B cell (primary cell): ENCODE measurements at regions not wholly inside any gene's neighbourhood (a gene's known extent, or its start where the extent isn't known, plus 50 kb on each side); places are given as distances from the start of the nearest gene placed in this dataset.

Experiments used
- CTCF ChIP-seq: fragments of 200-600 bp; IDR thresholded peaks from one replicate; pipeline ENCODE4 v1.8.0; 2022; ENCODE audit warnings: antibody characterized with exemption, mild to moderate bottlenecking
- EZH2 ChIP-seq: IDR thresholded peaks from 2 replicates; pipeline ENCODE4 v1.6.1; 2012; ENCODE audit warnings: borderline replicate concordance, low read depth, mild to moderate bottlenecking, moderate library complexity, low read length; ENCODE audit not compliant: insufficient read depth, poor library complexity, severe bottlenecking

DNA sequence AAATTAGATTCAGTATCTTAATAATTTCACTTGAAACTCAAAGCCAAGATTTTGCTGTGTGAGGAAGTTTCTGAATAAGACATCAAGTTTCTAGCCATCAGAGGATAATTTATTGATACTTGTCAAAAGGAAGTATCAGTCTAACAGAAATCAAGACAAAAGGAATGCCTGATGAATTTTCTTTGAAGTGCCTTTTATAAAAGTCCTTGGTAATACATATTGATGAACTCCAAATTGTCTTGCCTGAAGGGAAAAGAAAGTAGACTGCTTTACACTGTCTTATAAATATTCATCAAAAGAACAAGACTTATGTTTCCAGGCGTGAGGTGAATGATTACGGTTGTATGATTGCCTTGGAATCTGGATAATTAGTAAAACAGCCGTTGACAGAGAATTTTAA, 986.0 kb upstream of the MAP3K7 start:
- no peak for TF ChIP-seq CTCF
- TF ChIP-seq EZH2: no peak
